ENCODE measurements at regions not wholly inside any gene's neighbourhood (a gene's known extent, or its start where the extent isn't known, plus 50 kb on each side); places are given as distances from the start of the nearest gene placed in this dataset.

- Histone ChIP-seq H3K36me3 (replicated peaks) (no peaks in the 10 kb centered on the region), H3K27me3 (ENCODE audit: low read depth) (no peaks in the 10 kb centered on the region), H3K9me3 (no peaks in the 10 kb centered on the region), H3K4me1 (peaks cover 14% of the 10 kb centered on the region), H3K4me3 (no peak overlapping the region)
- no peak for DNase-seq (ENCODE audit: low spot score in 2 of 2)
- in situ Hi-C loops (cut with MboI; ENCODE audit: low sequenced_read_pairs): no loop called here
These were observed 73.4 kb downstream of the NTMT2 start for GRCh38 chr1:170219163-170219562.

- in situ Hi-C loops (cut with MboI; ENCODE audit: low sequenced_read_pairs): no loop called here
- peaks cover 5% of the 10 kb centered on the region; the same call in 1 of the 2 replicates for H3K4me1 ChIP-seq
- no peak for DNase-seq (ENCODE audit: low spot score in 2 of 2)
- H3K4me3 ChIP-seq: no peak overlapping the region
- no peaks in the 10 kb centered on the region for H3K36me3 ChIP-seq (replicated peaks)
- H3K27me3 ChIP-seq (ENCODE audit: low read depth): no peaks in the 10 kb centered on the region
- no peaks in the 10 kb centered on the region for H3K9me3 ChIP-seq
These were observed 75.3 kb downstream of the NTMT2 start for GRCh38 chr1:170221031-170221430.

- no peaks in the 10 kb centered on the region for H3K9me3 ChIP-seq
- no peaks in the 10 kb centered on the region for H3K27me3 ChIP-seq (ENCODE audit: low read depth)
- H3K36me3 ChIP-seq (replicated peaks): no peaks in the 10 kb centered on the region
- DNase-seq (ENCODE audit: low spot score in 2 of 2): no peak
- H3K4me1 ChIP-seq: peaks cover 5% of the 10 kb centered on the region; the same call in 1 of the 2 replicates
- in situ Hi-C loops (cut with MboI; ENCODE audit: low sequenced_read_pairs): no loop called here
- H3K4me3 ChIP-seq: no peak overlapping the region
These were observed 75.7 kb downstream of the NTMT2 start for GRCh38 chr1:170221495-170221894.

GRCh38 chr1:170224469-170224868 lies 78.7 kb downstream of the NTMT2 start:
- no peak for DNase-seq (ENCODE audit: low spot score in 2 of 2)
- Histone ChIP-seq H3K4me1 (peaks cover 5% of the 10 kb centered on the region; the same call in 1 of the 2 replicates), H3K4me3 (no peak overlapping the region), H3K27me3 (ENCODE audit: low read depth) (no peaks in the 10 kb centered on the region), H3K36me3 (replicated peaks) (no peaks in the 10 kb centered on the region), H3K9me3 (no peaks in the 10 kb centered on the region)
- in situ Hi-C loops (cut with MboI; ENCODE audit: low sequenced_read_pairs): no loop called here

GRCh38 chr1:170225781-170226530 lies 80.2 kb downstream of the NTMT2 start:
- in situ Hi-C loops (cut with MboI; ENCODE audit: low sequenced_read_pairs): no loop called here
- Histone ChIP-seq H3K4me1 (no peaks in the 10 kb centered on the region), H3K9me3 (no peaks in the 10 kb centered on the region), H3K4me3 (no peak overlapping the region), H3K36me3 (replicated peaks) (no peaks in the 10 kb centered on the region), H3K27me3 (ENCODE audit: low read depth) (no peaks in the 10 kb centered on the region)
- no peak for DNase-seq (ENCODE audit: low spot score in 2 of 2)

- DNase-seq (ENCODE audit: low spot score in 2 of 2): no peak
- Histone ChIP-seq H3K27me3 (ENCODE audit: low read depth) (no peaks in the 10 kb centered on the region), H3K9me3 (no peaks in the 10 kb centered on the region), H3K4me3 (no peak overlapping the region), H3K4me1 (no peaks in the 10 kb centered on the region), H3K36me3 (replicated peaks) (no peaks in the 10 kb centered on the region)
- in situ Hi-C loops (cut with MboI; ENCODE audit: low sequenced_read_pairs): no loop called here
These were observed 81.0 kb downstream of the NTMT2 start for GRCh38 chr1:170226767-170227166.

- Histone ChIP-seq H3K36me3 (replicated peaks) (no peaks in the 10 kb centered on the region), H3K9me3 (no peaks in the 10 kb centered on the region), H3K27me3 (ENCODE audit: low read depth) (no peaks in the 10 kb centered on the region), H3K4me3 (no peak overlapping the region), H3K4me1 (no peaks in the 10 kb centered on the region)
- in situ Hi-C loops (cut with MboI; ENCODE audit: low sequenced_read_pairs): no loop called here
- no peak for DNase-seq (ENCODE audit: low spot score in 2 of 2)
These were observed 84.6 kb downstream of the NTMT2 start for GRCh38 chr1:170230323-170230722.

- no peaks in the 10 kb centered on the region for H3K4me1 ChIP-seq
- no peak for DNase-seq (ENCODE audit: low spot score in 2 of 2)
- no peaks in the 10 kb centered on the region for H3K27me3 ChIP-seq (ENCODE audit: low read depth)
- H3K4me3 ChIP-seq: no peak overlapping the region
- no peaks in the 10 kb centered on the region for H3K36me3 ChIP-seq (replicated peaks)
- H3K9me3 ChIP-seq: no peaks in the 10 kb centered on the region
- in situ Hi-C loops (cut with MboI; ENCODE audit: low sequenced_read_pairs): no loop called here
These were observed 85.9 kb downstream of the NTMT2 start for GRCh38 chr1:170231662-170232061.

- Histone ChIP-seq H3K9me3 (no peaks in the 10 kb centered on the region), H3K27me3 (ENCODE audit: low read depth) (no peaks in the 10 kb centered on the region), H3K4me1 (peaks cover 3% of the 10 kb centered on the region; the same call in 1 of the 2 replicates), H3K36me3 (replicated peaks) (no peaks in the 10 kb centered on the region), H3K4me3 (no peak overlapping the region)
- DNase-seq (ENCODE audit: low spot score in 2 of 2): no peak
- in situ Hi-C loops (cut with MboI; ENCODE audit: low sequenced_read_pairs): no loop called here
These were observed 93.1 kb downstream of the NTMT2 start for GRCh38 chr1:170238704-170239391.

GRCh38 chr1:170239445-170239844 lies 93.7 kb downstream of the NTMT2 start:
- Histone ChIP-seq H3K4me3 (no peak overlapping the region), H3K9me3 (no peaks in the 10 kb centered on the region), H3K4me1 (peaks cover 3% of the 10 kb centered on the region; the same call in 1 of the 2 replicates), H3K27me3 (ENCODE audit: low read depth) (no peaks in the 10 kb centered on the region), H3K36me3 (replicated peaks) (no peaks in the 10 kb centered on the region)
- DNase-seq (ENCODE audit: low spot score in 2 of 2): no peak
- in situ Hi-C loops (cut with MboI; ENCODE audit: low sequenced_read_pairs): no loop called here

GRCh38 chr1:170240409-170240808 lies 94.7 kb downstream of the NTMT2 start:
- in situ Hi-C loops (cut with MboI; ENCODE audit: low sequenced_read_pairs): no loop called here
- DNase-seq (ENCODE audit: low spot score in 2 of 2): no peak
- Histone ChIP-seq H3K9me3 (no peaks in the 10 kb centered on the region), H3K4me3 (no peak overlapping the region), H3K27me3 (ENCODE audit: low read depth) (no peaks in the 10 kb centered on the region), H3K4me1 (peaks cover 3% of the 10 kb centered on the region; the same call in 1 of the 2 replicates), H3K36me3 (replicated peaks) (no peaks in the 10 kb centered on the region)

- Histone ChIP-seq H3K27me3 (ENCODE audit: low read depth) (no peaks in the 10 kb centered on the region), H3K9me3 (no peaks in the 10 kb centered on the region), H3K36me3 (replicated peaks) (no peaks in the 10 kb centered on the region), H3K4me3 (no peak overlapping the region), H3K4me1 (peaks cover 3% of the 10 kb centered on the region; the same call in 1 of the 2 replicates)
- DNase-seq (ENCODE audit: low spot score in 2 of 2): no peak
- in situ Hi-C loops (cut with MboI; ENCODE audit: low sequenced_read_pairs): no loop called here
These were observed 95.6 kb downstream of the NTMT2 start for GRCh38 chr1:170241266-170241851.

- no peaks in the 10 kb centered on the region for H3K27me3 ChIP-seq (ENCODE audit: low read depth)
- no peak overlapping the region for H3K4me3 ChIP-seq
- in situ Hi-C loops (cut with MboI; ENCODE audit: low sequenced_read_pairs): no loop called here
- DNase-seq (ENCODE audit: low spot score in 2 of 2): no peak
- H3K36me3 ChIP-seq (replicated peaks): no peaks in the 10 kb centered on the region
- H3K4me1 ChIP-seq: no peaks in the 10 kb centered on the region
- peaks cover 4% of the 10 kb centered on the region; the same call in 1 of the 2 replicates for H3K9me3 ChIP-seq
These were observed 102.2 kb downstream of the NTMT2 start for GRCh38 chr1:170247751-170248521.

Measured in HAP-1 (cell line).